ENCODE measurements at regions not wholly inside any gene's neighbourhood (a gene's known extent, or its start where the extent isn't known, plus 50 kb on each side); places are given as distances from the start of the nearest gene placed in this dataset.
"Not testable (repeated sequence)": the region's sequence is repeated elsewhere in the genome, so short reads cannot be mapped to it uniquely, and the experiment has no call there.

GRCh38 chr14:23895053-23895419 lies 58.5 kb upstream of the DHRS4 start:
- peaks cover 10% of the 10 kb centered on the region for H3K9me3 ChIP-seq (ENCODE audit: control insufficient read depth, low read depth, low read length)
- no peak overlapping the region for H3K27ac ChIP-seq (ENCODE audit: low read length)
- H3K27me3 ChIP-seq (ENCODE audit: control insufficient read depth, insufficient read depth, low read length): no peaks in the 10 kb centered on the region
- DNase-seq: peak in 1 of 2 donors; percentile 31
- H3K36me3 ChIP-seq (ENCODE audit: control insufficient read depth, insufficient read depth, low read length): no peaks in the 10 kb centered on the region
- H3K4me3 ChIP-seq (ENCODE audit: low read length): no peak overlapping the region
- no CpG with 5 or more reads among the region's 1 CpG for WGBS (ENCODE audit: insufficient coverage, low lambda C conversion rate)
- H3K4me1 ChIP-seq (ENCODE audit: control insufficient read depth, insufficient read depth, low read length): peaks cover 3% of the 10 kb centered on the region

GRCh38 chr14:23895480-23895879 lies 58.1 kb upstream of the DHRS4 start:
- H3K27ac ChIP-seq (ENCODE audit: low read length): no peak overlapping the region
- peaks cover 7% of the 10 kb centered on the region for H3K4me1 ChIP-seq (ENCODE audit: control insufficient read depth, insufficient read depth, low read length)
- no CpG with 5 or more reads among the region's 3 CpGs for WGBS (ENCODE audit: insufficient coverage, low lambda C conversion rate)
- peaks cover 10% of the 10 kb centered on the region for H3K9me3 ChIP-seq (ENCODE audit: control insufficient read depth, low read depth, low read length)
- no peak overlapping the region for H3K4me3 ChIP-seq (ENCODE audit: low read length)
- peak in 1 of 2 donors; percentile 18 for DNase-seq
- H3K36me3 ChIP-seq (ENCODE audit: control insufficient read depth, insufficient read depth, low read length): no peaks in the 10 kb centered on the region
- H3K27me3 ChIP-seq (ENCODE audit: control insufficient read depth, insufficient read depth, low read length): no peaks in the 10 kb centered on the region

- no peak for DNase-seq
- Histone ChIP-seq H3K4me1 (ENCODE audit: control insufficient read depth, insufficient read depth, low read length) (peaks cover 13% of the 10 kb centered on the region), H3K27me3 (ENCODE audit: control insufficient read depth, insufficient read depth, low read length) (no peaks in the 10 kb centered on the region), H3K27ac (ENCODE audit: low read length) (no peak overlapping the region), H3K9me3 (ENCODE audit: control insufficient read depth, low read depth, low read length) (peaks cover 10% of the 10 kb centered on the region), H3K36me3 (ENCODE audit: control insufficient read depth, insufficient read depth, low read length) (no peaks in the 10 kb centered on the region), H3K4me3 (ENCODE audit: low read length) (no peak overlapping the region)
- WGBS (ENCODE audit: insufficient coverage, low lambda C conversion rate): 90% methylated on average over 2 of the region's 5 CpGs
These were observed 56.9 kb upstream of the DHRS4 start for GRCh38 chr14:23896609-23897153.

- not testable (repeated sequence) for H3K27me3 ChIP-seq (ENCODE audit: control insufficient read depth, insufficient read depth, low read length); H3K27ac ChIP-seq (ENCODE audit: low read length); H3K36me3 ChIP-seq (ENCODE audit: control insufficient read depth, insufficient read depth, low read length); DNase-seq; H3K4me3 ChIP-seq (ENCODE audit: low read length)
- peaks cover 13% of the 10 kb centered on the region for H3K4me1 ChIP-seq (ENCODE audit: control insufficient read depth, insufficient read depth, low read length)
- WGBS (ENCODE audit: insufficient coverage, low lambda C conversion rate): no CpG with 5 or more reads among the region's 2 CpGs
- H3K9me3 ChIP-seq (ENCODE audit: control insufficient read depth, low read depth, low read length): peaks cover 10% of the 10 kb centered on the region
These were observed 56.3 kb upstream of the DHRS4 start for GRCh38 chr14:23897291-23897690.

- H3K36me3 ChIP-seq (ENCODE audit: control insufficient read depth, insufficient read depth, low read length); H3K27ac ChIP-seq (ENCODE audit: low read length); H3K27me3 ChIP-seq (ENCODE audit: control insufficient read depth, insufficient read depth, low read length); H3K4me3 ChIP-seq (ENCODE audit: low read length); DNase-seq: not testable (repeated sequence)
- WGBS (ENCODE audit: insufficient coverage, low lambda C conversion rate): no CpG with 5 or more reads among the region's 20 CpGs
- H3K4me1 ChIP-seq (ENCODE audit: control insufficient read depth, insufficient read depth, low read length): peaks cover 13% of the 10 kb centered on the region
- peaks cover 10% of the 10 kb centered on the region for H3K9me3 ChIP-seq (ENCODE audit: control insufficient read depth, low read depth, low read length)
These were observed 55.2 kb upstream of the DHRS4 start for GRCh38 chr14:23898359-23898758.

- WGBS (ENCODE audit: insufficient coverage, low lambda C conversion rate): 100% methylated on average over 1 of the region's 8 CpGs
- DNase-seq: no peak
These were observed 53.8 kb upstream of the DHRS4 start for GRCh38 chr14:23899788-23900187.

GRCh38 chr14:23903442-23903841 lies 50.1 kb upstream of the DHRS4 start:
- WGBS (ENCODE audit: insufficient coverage, low lambda C conversion rate): 47% methylated on average over 3 of the region's 4 CpGs
- peaks cover 18% of the 10 kb centered on the region for H3K4me1 ChIP-seq (ENCODE audit: control insufficient read depth, insufficient read depth, low read length)
- H3K27ac ChIP-seq (ENCODE audit: low read length): no peak overlapping the region
- H3K4me3 ChIP-seq (ENCODE audit: low read length): no peak overlapping the region
- DNase-seq: peak in 1 of 2 donors; percentile 59
- H3K9me3 ChIP-seq (ENCODE audit: control insufficient read depth, low read depth, low read length): peaks cover 6% of the 10 kb centered on the region
- H3K27me3 ChIP-seq (ENCODE audit: control insufficient read depth, insufficient read depth, low read length): no peaks in the 10 kb centered on the region
- no peaks in the 10 kb centered on the region for H3K36me3 ChIP-seq (ENCODE audit: control insufficient read depth, insufficient read depth, low read length)

More at GRCh38 chr14:23899788-23900187, 53.8 kb upstream of the DHRS4 start:
- H3K4me3 ChIP-seq (ENCODE audit: low read length): no peak overlapping the region
- peaks cover 10% of the 10 kb centered on the region for H3K9me3 ChIP-seq (ENCODE audit: control insufficient read depth, low read depth, low read length)
- H3K4me1 ChIP-seq (ENCODE audit: control insufficient read depth, insufficient read depth, low read length): peaks cover 17% of the 10 kb centered on the region
- H3K36me3 ChIP-seq (ENCODE audit: control insufficient read depth, insufficient read depth, low read length): no peaks in the 10 kb centered on the region
- no peaks in the 10 kb centered on the region for H3K27me3 ChIP-seq (ENCODE audit: control insufficient read depth, insufficient read depth, low read length)
- H3K27ac ChIP-seq (ENCODE audit: low read length): no peak overlapping the region

Data from large intestine (tissue), 3 donors.